ENCODE measurements at regions not wholly inside any gene's neighbourhood (a gene's known extent, or its start where the extent isn't known, plus 50 kb on each side); places are given as distances from the start of the nearest gene placed in this dataset.
"Not testable (repeated sequence)": the region's sequence is repeated elsewhere in the genome, so short reads cannot be mapped to it uniquely, and the experiment has no call there.

GRCh38 chr11:91536366-91536765 is 688.3 kb upstream of the FAT3 start:
- Mint-ChIP-seq H3K36me3 (ENCODE audit: insufficient read depth in 2 of 2) (peaks cover 0 to 2% of the 10 kb centered on the region in 2 donors), H3K27me3 (ENCODE audit: low read depth) (no peaks in the 10 kb centered on the region), H3K4me1 (ENCODE audit: low read depth) (no peaks in the 10 kb centered on the region), H3K4me3 (no peak overlapping the region), H3K27ac (no peak overlapping the region), H3K9me3 (peaks cover 3 to 15% of the 10 kb centered on the region in 2 donors)
- ATAC-seq (replicated peaks in 1 of 2), result no peak
- DNase-seq, result no peak

- no peak overlapping the region for H3K4me3 Mint-ChIP-seq
- H3K27me3 Mint-ChIP-seq (ENCODE audit: low read depth), result no peaks in the 10 kb centered on the region
- no peak for ATAC-seq (replicated peaks in 1 of 2)
- H3K27ac Mint-ChIP-seq, result no peak overlapping the region
- peaks cover 11% of the 10 kb centered on the region in 2 donors for H3K9me3 Mint-ChIP-seq
- H3K4me1 Mint-ChIP-seq (ENCODE audit: low read depth), result no peaks in the 10 kb centered on the region
- no peak for DNase-seq
- H3K36me3 Mint-ChIP-seq (ENCODE audit: insufficient read depth in 2 of 2), result peaks cover 0 to 2% of the 10 kb centered on the region in 2 donors
Measured at GRCh38 chr11:91528965-91529364, 695.7 kb upstream of the FAT3 start.

- H3K27ac Mint-ChIP-seq, result no peak overlapping the region
- DNase-seq (no peak), ATAC-seq (replicated peaks in 1 of 2) (no peak)
- H3K4me1 Mint-ChIP-seq (ENCODE audit: low read depth), result no peaks in the 10 kb centered on the region
- peaks cover 7 to 9% of the 10 kb centered on the region in 2 donors for H3K9me3 Mint-ChIP-seq
- no peaks in the 10 kb centered on the region for H3K27me3 Mint-ChIP-seq (ENCODE audit: low read depth)
- H3K36me3 Mint-ChIP-seq (ENCODE audit: insufficient read depth in 2 of 2), result no peaks in the 10 kb centered on the region
- no peak overlapping the region for H3K4me3 Mint-ChIP-seq
Measured at GRCh38 chr11:91527380-91528030, 697.1 kb upstream of the FAT3 start.

- H3K27me3 Mint-ChIP-seq (ENCODE audit: low read depth), result no peaks in the 10 kb centered on the region
- no peak overlapping the region for H3K4me3 Mint-ChIP-seq
- DNase-seq (no peak), ATAC-seq (replicated peaks in 1 of 2) (no peak)
- H3K27ac Mint-ChIP-seq, result no peak overlapping the region
- H3K36me3 Mint-ChIP-seq (ENCODE audit: insufficient read depth in 2 of 2), result no peaks in the 10 kb centered on the region
- no peaks in the 10 kb centered on the region for H3K4me1 Mint-ChIP-seq (ENCODE audit: low read depth)
- peaks cover 5 to 10% of the 10 kb centered on the region in 2 donors for H3K9me3 Mint-ChIP-seq
Measured at GRCh38 chr11:91513734-91514133, 710.9 kb upstream of the FAT3 start.

GRCh38 chr11:91497847-91498246 is 726.8 kb upstream of the FAT3 start:
- no peak for ATAC-seq (replicated peaks in 1 of 2)
- Mint-ChIP-seq H3K4me3 (no peak overlapping the region), H3K36me3 (ENCODE audit: insufficient read depth in 2 of 2) (no peaks in the 10 kb centered on the region), H3K4me1 (ENCODE audit: low read depth) (no peaks in the 10 kb centered on the region), H3K9me3 (peaks cover 2 to 4% of the 10 kb centered on the region in 2 donors), H3K27me3 (ENCODE audit: low read depth) (no peaks in the 10 kb centered on the region), H3K27ac (no peak overlapping the region)
- no peak for DNase-seq

- DNase-seq, result no peak
- H3K36me3 Mint-ChIP-seq (ENCODE audit: insufficient read depth in 2 of 2), result no peaks in the 10 kb centered on the region
- H3K9me3 Mint-ChIP-seq, result peaks cover 1 to 2% of the 10 kb centered on the region in 2 donors
- H3K4me1 Mint-ChIP-seq (ENCODE audit: low read depth), result no peaks in the 10 kb centered on the region
- H3K27me3 Mint-ChIP-seq (ENCODE audit: low read depth), result no peaks in the 10 kb centered on the region
- no peak overlapping the region for H3K4me3 Mint-ChIP-seq
- ATAC-seq (replicated peaks in 1 of 2), result no peak
- no peak overlapping the region for H3K27ac Mint-ChIP-seq
Measured at GRCh38 chr11:91495837-91496236, 728.8 kb upstream of the FAT3 start.

GRCh38 chr11:91489989-91490388 is 734.6 kb upstream of the FAT3 start:
- ATAC-seq (replicated peaks in 1 of 2), result no peak
- Mint-ChIP-seq H3K4me3 (no peak overlapping the region), H3K27me3 (ENCODE audit: low read depth) (no peaks in the 10 kb centered on the region), H3K27ac (no peak overlapping the region), H3K36me3 (ENCODE audit: insufficient read depth in 2 of 2) (peaks cover 2 to 3% of the 10 kb centered on the region in 2 donors), H3K4me1 (ENCODE audit: low read depth) (no peaks in the 10 kb centered on the region), H3K9me3 (peaks cover 20 to 21% of the 10 kb centered on the region in 2 donors)
- DNase-seq, result no peak

- ATAC-seq (replicated peaks in 1 of 2); H3K27me3 Mint-ChIP-seq (ENCODE audit: low read depth); H3K36me3 Mint-ChIP-seq (ENCODE audit: insufficient read depth in 2 of 2); H3K4me3 Mint-ChIP-seq; DNase-seq; H3K4me1 Mint-ChIP-seq (ENCODE audit: low read depth); H3K27ac Mint-ChIP-seq: not testable (repeated sequence)
- H3K9me3 Mint-ChIP-seq, result peaks cover 24 to 25% of the 10 kb centered on the region in 2 donors
Measured at GRCh38 chr11:91483956-91484355, 740.7 kb upstream of the FAT3 start.

GRCh38 chr11:91481875-91482274 is 742.7 kb upstream of the FAT3 start:
- ATAC-seq (replicated peaks in 1 of 2), result not testable (repeated sequence)
- peaks cover 19 to 21% of the 10 kb centered on the region in 2 donors for H3K9me3 Mint-ChIP-seq

GRCh38 chr11:91470656-91471055 is 754.0 kb upstream of the FAT3 start:
- Mint-ChIP-seq H3K4me1 (ENCODE audit: low read depth) (no peaks in the 10 kb centered on the region), H3K27me3 (ENCODE audit: low read depth) (no peaks in the 10 kb centered on the region), H3K4me3 (no peak overlapping the region), H3K9me3 (peaks cover 4 to 5% of the 10 kb centered on the region in 2 donors), H3K27ac (no peak overlapping the region), H3K36me3 (ENCODE audit: insufficient read depth in 2 of 2) (no peaks in the 10 kb centered on the region)
- DNase-seq (no peak), ATAC-seq (replicated peaks in 1 of 2) (no peak)

More at GRCh38 chr11:91481875-91482274, 742.7 kb upstream of the FAT3 start:
- H3K4me3 Mint-ChIP-seq; DNase-seq; H3K27ac Mint-ChIP-seq; H3K36me3 Mint-ChIP-seq (ENCODE audit: insufficient read depth in 2 of 2); H3K27me3 Mint-ChIP-seq (ENCODE audit: low read depth); H3K4me1 Mint-ChIP-seq (ENCODE audit: low read depth): not testable (repeated sequence)

- ATAC-seq (replicated peaks in 1 of 2), result no peak
- H3K4me3 Mint-ChIP-seq, result no peak overlapping the region
- no peaks in the 10 kb centered on the region for H3K27me3 Mint-ChIP-seq (ENCODE audit: low read depth)
- no peak for DNase-seq
- H3K27ac Mint-ChIP-seq, result no peak overlapping the region
- H3K9me3 Mint-ChIP-seq, result peaks cover 6% of the 10 kb centered on the region in 2 donors
- H3K4me1 Mint-ChIP-seq (ENCODE audit: low read depth), result no peaks in the 10 kb centered on the region
- no peaks in the 10 kb centered on the region for H3K36me3 Mint-ChIP-seq (ENCODE audit: insufficient read depth in 2 of 2)
Measured at GRCh38 chr11:91459840-91460239, 764.8 kb upstream of the FAT3 start.

GRCh38 chr11:91446267-91446666 is 778.4 kb upstream of the FAT3 start:
- DNase-seq, result no peak
- H3K4me3 Mint-ChIP-seq, result no peak overlapping the region
- peaks cover 7 to 10% of the 10 kb centered on the region in 2 donors for H3K9me3 Mint-ChIP-seq
- no peak for ATAC-seq (replicated peaks in 1 of 2)
- H3K27me3 Mint-ChIP-seq (ENCODE audit: low read depth), result no peaks in the 10 kb centered on the region
- H3K36me3 Mint-ChIP-seq (ENCODE audit: insufficient read depth in 2 of 2), result no peaks in the 10 kb centered on the region
- H3K27ac Mint-ChIP-seq, result no peak overlapping the region
- H3K4me1 Mint-ChIP-seq (ENCODE audit: low read depth), result no peaks in the 10 kb centered on the region

GRCh38 chr11:91435694-91436395 is 788.8 kb upstream of the FAT3 start:
- H3K4me1 Mint-ChIP-seq (ENCODE audit: low read depth), result no peaks in the 10 kb centered on the region
- no peak overlapping the region for H3K4me3 Mint-ChIP-seq
- no peak for ATAC-seq (replicated peaks in 1 of 2)
- no peaks in the 10 kb centered on the region for H3K27me3 Mint-ChIP-seq (ENCODE audit: low read depth)
- H3K27ac Mint-ChIP-seq, result no peak overlapping the region
- H3K36me3 Mint-ChIP-seq (ENCODE audit: insufficient read depth in 2 of 2), result peaks cover 2 to 4% of the 10 kb centered on the region in 2 donors
- no peak for DNase-seq
- H3K9me3 Mint-ChIP-seq, result peaks cover 15 to 16% of the 10 kb centered on the region in 2 donors

Measured in activated T-cell treated with anti-CD3 and anti-CD28 coated beads, Interleukin-2, amount 50 U/mL, for 72 hours (primary cell).